GM21423 (cell line): ENCODE measurements at regions not wholly inside any gene's neighbourhood (a gene's known extent, or its start where the extent isn't known, plus 50 kb on each side); places are given as distances from the start of the nearest gene placed in this dataset.
"Not testable (repeated sequence)": the region's sequence is repeated elsewhere in the genome, so short reads cannot be mapped to it uniquely, and the experiment has no call there.

Experiments
- ATAC-seq: cut with Tn5 transposase; IDR thresholded peaks from one replicate; pipeline ENCODE4 v1.9.1; 2021; ENCODE audit warnings: mild to moderate bottlenecking, moderate library complexity; ENCODE audit not compliant: unreplicated experiment

DNA sequence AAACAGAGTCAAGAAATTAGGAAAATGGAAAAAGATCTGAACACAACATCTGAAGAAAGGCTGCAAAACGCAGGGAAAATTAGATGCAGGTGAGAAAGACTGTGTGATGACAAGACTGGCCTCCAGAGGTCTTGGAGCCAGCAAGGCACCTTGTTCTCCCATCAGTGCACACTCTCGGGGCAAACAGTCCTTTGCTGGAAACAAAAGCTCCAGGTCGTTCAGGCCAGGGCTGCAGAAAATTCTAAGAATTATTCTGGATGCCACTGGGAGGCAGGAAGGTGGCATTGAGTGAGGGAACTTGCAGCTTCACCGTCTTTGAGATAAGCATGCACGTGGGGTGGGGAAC lies 219.9 kb upstream of the SSTR4 start:
- no peak for ATAC-seq

DNA sequence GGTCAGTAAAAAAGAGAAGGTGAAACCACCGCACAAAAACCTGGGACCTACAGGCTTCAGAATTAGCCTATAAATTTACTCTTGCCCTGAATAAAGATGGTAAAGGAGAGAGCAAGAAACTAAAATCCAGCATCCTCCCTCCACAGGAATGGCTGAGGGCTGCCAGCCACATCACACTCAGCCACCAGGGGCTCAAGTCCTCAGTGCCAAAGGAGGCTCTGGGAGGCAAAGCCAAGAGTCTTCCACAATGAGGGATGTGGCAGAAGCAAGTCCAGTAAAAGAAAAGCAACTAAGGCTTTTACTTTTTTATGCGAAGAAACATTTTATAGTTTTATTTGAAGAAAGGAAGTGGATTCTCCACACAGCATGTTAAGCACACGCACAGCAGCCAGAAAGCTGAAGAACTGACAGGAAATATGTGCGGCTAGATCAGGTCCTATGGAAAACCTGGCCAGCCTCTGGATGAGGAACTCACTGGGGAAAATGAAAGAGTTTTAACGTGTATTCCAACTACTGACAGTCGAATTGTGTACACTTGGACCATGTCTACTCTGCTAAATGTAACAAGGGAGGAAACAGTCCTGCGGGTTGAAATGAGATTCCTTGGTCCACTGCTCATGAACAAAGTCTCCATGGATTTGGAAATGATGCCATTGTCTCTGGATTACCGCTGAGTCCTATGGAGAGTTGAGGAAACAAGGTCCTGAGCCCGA lies 219.4 kb upstream of the SSTR4 start:
- no peak for ATAC-seq

DNA sequence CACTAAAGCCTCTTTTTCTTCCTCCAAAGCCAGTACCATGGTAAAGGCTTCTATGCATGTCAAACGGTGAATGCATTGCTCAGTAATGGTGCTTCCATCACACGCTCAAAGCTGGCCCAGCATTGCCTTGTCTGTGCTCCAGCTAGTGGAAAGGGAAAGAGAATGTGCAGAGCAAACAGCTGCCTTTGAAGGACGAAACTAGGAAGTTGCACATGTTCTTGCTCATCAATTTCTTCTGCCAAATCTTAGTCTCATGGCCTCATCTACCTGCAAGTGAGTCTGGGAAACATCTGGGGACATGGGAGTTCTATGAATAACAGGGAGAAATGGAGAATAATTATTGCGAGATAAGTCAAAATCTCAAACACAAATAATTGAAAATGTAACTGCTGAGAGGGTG lies 216.5 kb upstream of the SSTR4 start:
- no peak for ATAC-seq

DNA sequence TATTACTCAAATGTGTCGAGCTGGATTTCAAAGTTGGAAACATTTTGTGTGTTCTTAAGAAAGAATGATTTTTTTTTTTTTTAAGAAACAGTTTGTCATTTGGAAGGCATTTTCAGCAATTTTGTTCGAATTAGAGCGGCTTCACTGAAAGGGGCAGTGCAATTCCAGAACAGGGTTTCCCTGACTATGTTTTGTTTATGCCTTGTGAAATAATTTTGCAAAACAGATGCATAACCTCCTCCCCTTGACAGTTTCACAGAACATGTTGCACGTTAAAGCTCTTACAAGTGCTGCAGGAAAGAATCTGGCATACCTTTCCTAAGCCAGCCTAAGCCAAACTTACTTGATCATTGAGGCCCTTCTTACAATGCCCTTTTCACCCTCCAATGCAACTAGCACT lies 216.0 kb upstream of the SSTR4 start:
- no peak for ATAC-seq

DNA sequence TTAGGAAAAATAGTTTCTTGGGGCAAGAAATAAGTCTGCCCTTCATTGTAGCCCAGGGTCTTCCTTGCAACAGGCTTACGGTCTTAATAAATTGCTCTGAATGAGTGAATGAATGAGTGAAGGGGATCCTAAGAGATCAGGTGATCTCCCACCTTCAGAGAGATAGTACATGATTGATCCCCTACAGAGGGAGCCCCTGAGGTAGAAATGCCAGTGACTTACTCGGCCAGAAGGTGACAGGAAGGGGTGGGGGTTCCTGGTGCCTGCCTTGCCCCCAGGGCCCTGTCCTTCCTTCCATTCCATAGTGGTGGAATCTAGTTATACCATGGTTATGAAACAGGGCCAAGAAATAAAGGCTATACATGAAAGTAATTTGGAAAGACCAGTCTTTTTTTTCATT lies 215.3 kb upstream of the SSTR4 start:
- no peak for ATAC-seq

DNA sequence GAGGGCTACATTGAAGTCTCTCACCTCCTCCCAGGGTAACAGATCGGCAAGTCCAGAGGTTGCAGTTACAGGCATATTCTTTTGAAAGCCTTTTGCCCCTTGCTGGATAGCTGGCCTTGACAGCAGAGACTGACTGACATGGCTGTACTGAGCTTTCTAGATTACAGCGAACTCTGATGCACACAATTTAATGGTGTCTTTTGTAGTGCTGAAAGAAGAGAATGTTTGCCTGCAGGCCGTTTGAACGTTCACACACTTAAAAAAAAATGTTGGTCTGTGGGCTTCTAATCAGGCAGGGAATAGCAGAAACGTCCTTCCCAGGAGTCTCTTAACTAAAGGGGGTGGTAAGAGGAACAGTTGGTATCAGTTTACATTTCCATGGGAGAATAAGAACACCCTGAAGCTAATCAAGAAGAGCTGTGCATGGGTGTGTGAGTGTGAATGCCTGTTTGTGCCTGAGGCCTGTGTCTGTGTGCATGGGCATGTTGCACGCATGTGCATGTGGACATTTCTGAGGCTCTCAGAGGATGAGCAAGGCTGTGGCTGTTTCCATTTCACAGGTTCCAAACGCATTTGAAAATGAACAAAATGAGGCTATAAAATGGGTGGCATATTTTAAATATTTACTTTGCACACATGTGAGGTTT lies 213.9 kb upstream of the SSTR4 start:
- no peak for ATAC-seq

DNA sequence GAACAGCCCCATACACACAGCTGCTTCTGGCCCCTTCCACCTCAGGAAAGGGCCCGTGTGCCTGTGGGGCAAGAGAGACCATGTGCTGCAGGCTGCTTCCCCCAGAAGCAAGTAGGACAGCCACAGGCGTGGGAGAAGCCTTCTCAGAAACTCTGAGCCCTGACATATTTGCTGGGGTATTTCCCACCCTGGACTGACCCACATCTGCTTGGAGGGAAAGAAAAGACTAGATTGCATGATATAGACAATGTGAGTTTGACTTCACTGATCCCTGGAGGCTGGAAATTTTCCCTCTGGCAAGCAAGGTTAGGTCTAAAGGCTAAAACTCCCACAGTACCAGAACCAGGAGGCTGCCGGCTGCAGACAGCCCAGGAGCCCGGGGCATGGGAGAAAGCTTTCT lies 213.3 kb upstream of the SSTR4 start:
- no peak for ATAC-seq

DNA sequence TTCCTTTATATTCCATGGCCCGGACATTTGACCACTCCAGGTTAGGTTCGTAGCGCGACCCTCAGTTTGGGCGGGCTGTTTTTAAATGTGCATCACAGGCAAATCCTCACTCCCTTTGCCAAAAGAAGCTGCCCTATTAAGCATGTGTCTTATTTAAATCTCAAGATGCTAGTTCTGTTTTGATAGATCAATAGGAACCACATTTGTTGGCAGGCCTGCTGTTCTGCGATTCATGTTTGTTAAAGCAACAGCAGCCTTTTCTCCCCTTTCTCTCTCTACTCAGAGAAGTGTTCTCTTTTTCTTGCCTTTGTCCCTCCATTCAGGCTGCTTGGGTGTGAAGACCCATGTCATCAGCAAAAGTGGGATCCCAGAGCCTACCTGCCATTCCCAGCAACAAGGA lies 212.0 kb upstream of the SSTR4 start:
- no peak for ATAC-seq

DNA sequence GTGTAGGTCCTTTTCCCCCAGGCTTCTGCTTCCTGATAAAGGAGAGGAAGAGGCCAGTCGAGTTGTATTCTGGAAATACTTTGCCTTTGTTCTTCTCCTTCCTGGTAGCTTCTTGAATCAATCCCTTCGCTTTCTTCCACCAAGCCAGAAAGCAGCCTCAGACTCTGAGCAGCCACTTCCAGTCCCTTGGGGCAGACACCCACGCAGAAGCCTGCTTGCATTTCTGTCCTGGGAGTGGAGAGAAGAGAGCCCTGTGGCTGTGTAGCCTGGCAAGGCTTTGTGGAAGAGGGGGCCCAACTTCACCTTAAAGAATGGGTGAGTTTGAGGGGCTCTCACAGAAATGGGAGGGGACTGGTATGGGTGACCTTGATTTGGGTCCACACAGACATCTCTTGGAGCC lies 211.0 kb upstream of the SSTR4 start:
- no peak for ATAC-seq

DNA sequence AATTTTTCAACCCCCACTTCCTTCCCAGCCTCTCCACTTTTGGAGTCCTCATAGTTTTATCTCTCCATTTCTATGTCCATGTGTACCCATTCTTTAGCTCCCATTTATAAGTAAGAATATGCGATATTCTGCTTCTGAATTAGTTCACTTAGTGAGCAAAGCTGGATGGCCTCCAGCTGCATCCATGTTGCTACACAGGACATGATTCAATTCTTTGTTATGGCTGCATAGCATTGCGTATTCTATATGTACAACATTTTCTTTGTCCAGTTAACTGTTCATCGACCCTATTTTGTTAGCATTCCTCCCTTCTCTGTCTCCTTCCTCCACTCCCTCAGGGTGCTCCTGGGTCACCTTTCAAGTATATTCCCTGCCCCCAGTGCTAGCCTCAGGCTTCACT lies 210.0 kb upstream of the SSTR4 start:
- no peak for ATAC-seq

DNA sequence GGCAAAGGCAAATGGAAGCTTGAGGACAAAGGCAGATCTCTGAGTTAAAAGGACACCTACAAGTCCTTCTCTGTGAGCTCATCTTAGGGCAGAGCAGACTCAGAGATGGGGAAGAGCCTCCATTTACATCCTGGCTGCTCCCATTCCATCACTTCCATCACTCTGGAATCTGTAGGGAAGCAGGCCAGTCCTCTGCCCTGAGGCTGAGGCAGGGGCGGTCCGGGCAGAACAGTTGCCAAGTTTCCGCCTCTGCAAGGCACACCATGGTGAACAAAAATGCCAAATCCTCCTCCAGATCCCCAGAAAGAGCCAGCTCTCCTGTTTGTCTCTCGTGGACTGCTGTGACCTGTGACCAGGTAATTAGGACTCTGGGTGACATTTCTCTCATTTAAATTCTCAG lies 209.6 kb upstream of the SSTR4 start:
- no peak for ATAC-seq

DNA sequence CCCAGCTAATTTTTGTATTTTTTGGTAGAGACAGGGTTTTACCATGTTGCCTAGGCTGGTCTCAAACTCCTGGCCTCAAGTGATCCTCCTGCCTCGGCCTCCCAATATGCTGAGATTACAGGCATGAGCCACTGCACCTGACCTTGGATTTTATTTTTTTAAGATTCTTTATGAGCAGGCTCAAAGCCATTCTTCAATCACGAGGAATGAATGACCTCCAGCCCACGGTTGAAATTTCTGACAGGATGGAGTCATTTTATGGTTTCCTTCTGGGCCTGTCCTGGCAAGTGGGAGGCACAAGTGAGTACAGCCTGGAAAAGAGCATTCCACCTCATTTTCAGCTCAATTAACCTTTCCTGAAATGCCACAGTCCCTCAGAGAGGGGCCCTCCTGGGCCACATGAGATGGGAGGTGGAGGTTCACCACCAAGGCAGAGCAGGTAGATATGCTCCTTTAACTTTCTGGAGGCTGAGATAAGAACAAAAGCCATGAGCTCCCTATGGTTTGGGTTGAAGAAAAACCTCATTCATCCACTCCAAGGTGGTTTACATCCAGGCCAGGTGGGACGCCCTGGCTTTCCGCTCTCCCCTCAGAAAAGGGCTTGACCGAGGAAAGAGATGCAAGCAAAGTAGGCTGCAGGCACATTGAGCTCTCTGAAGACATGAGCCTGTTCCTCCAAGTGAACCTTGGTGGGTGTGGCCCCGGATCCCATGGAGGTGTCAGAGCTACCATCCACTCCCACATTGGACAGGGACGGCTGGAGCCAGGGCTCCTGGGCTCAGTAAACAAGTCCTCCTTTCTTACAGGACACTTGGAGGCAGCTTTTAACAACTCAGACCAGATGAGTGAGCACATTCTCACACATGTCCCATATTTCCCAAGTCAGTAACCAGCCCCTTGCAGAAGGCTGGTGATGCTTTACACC lies 208.5 kb upstream of the SSTR4 start:
- no peak for ATAC-seq

DNA sequence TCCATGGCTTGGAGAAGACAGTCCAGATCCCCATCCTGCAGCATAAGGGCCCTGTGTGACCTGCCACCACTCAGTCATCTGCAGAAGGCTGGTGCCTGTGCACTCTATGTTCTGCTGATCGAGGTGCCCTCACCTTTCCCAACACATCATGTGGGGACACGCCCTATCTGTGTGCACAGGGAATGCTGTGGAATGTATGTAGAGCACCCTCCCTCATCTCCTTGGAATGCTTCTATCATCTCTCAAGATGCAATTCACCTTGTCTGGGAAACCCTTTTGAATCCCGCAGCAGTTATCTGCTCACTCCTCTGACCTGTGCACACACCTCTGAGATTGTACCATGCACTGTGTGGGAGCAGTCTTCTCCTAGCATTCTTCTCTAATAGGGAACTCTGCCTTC lies 207.2 kb upstream of the SSTR4 start:
- ATAC-seq, result no peak

DNA sequence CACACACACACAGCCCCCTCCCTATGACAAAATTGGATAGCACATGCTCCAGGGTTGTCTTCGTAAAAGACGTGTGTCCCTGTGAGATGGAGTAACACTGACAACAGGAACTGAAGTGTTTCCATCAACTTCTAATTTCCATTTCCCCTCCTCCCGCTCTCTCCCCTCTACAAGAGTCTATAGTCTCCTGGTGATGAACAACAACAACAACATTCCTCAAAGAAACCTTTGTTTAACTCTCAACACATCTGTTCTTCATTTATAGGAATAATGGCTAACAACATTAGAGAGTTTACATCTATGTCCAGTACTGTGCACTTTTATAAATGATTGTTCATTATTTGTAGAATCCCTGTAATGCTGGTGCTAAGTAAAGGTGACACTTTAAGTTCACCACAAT lies 205.8 kb upstream of the SSTR4 start:
- ATAC-seq, result no peak

DNA sequence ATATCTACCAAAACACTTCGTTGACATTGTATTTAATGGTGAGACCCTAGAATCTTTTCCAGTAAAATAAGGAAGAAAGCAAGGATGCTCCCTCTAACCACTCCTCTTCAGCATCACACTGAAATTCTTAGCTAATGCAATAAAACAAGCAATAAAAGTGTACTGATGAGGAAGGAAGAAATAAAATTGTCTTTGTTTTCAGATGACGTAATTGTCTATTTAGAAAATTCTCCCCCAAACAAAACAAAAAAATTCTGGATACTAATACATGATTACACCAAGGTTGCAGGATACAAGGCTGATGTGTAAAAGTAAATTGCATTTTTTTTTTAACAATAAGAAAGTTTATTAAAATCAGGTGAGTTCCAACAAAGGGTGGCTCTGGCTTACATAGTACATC lies 205.0 kb upstream of the SSTR4 start:
- no peak for ATAC-seq

DNA sequence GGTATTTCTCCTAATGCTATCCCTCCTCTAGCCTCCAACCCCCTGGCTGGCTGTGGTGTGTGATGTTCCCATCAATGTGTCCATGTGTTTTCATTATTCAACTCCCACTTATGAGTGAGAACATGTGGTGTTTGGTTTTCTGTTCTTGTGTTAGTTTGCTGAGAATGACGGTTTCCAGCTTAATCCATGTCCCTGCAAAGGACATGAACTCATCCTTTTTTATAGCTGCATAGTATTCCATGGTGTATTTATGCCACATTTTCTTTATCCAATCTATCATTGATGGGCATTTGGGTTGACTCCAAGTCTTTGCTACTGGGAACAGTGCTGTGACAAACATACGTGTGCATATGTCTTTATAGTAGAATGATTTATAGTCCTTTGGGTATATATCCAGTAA lies 204.4 kb upstream of the SSTR4 start:
- not testable (repeated sequence) for ATAC-seq

DNA sequence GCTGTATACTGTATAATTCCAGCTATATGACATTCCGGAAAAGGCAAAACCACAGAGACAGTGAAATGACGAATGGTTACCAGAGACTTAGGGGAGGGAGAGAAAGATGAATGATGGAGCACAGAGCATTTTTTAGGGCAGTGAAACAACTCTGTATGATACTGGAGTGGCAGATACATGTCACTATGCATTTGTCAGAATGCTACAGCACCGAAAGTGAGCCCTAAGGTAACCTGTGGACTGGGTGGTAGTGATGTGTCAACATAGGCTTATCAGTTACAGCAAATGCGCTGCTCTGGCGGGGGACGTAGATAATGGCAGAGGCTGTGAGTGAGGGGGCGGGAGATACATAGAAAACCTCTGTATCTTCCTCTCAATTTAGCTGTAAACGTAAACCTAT lies 201.3 kb upstream of the SSTR4 start:
- ATAC-seq, result no peak

DNA sequence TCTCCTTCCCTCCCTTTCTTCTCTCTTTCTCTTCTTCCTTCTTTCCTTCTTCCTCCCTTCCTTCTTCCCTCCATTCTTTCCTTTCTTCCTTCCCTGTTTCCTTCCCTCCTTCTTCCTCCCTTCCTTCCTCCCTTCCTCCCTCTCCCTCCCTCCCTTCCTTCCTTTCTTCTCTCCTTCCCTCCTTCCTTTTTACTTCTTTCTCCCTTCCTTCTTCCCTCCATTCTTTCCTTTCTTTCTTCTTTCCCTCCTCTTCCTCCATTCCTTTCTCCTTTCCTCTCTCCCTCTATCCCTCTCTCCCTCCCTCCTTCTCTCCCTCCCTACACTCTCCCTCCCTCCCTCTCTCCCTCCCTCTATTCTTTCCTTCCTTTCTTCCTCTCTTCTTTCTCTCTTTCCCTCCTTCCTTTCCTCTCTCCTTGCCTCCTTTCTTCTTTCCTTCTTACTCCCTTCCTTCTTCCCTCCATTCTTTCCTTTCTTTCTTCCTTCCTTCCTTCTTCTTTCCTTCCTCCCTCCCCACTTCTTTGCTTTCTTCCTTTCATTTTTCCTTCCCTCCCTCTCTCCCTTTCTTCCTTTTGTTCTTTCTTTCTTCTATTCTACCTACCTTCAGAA lies 200.4 kb upstream of the SSTR4 start:
- ATAC-seq, result no peak

DNA sequence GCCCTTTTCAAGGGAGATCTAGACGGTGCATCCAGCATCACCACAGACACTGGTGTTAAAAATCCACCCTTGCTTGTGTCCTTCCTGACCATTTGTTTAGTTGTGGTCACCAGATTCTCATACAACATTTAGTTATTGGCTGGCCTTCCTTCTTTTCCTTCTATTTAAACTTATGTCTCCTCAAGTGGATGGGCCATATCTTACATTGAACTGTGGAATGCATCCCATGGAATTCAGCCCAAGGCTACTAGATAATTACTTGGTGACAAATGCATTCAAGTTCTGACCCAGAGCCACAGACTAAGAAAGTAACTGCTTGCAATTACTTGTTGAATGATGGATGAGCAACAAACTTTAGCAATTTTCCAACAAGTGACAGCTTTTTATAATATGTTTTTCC lies 198.9 kb upstream of the SSTR4 start:
- ATAC-seq, result no peak

DNA sequence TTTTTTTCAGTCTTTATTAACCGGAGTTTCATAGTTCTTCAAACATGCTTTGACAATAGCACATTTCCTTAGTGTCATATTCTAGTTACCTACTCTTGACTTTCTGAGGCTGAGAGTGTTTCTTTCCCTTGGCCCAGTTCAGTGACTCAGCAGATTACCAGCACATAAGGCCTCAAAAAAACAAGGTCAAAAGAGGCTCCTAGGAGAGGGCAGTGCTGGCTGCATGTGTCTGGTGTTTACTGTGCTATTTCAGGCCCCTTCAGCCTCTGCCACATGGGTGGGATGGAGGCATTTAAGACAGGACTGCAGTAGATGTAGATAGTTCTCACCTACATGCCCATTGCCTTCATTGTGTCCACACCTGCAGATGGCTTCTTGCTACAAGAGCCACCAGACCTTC lies 198.2 kb upstream of the SSTR4 start:
- ATAC-seq, result no peak

DNA sequence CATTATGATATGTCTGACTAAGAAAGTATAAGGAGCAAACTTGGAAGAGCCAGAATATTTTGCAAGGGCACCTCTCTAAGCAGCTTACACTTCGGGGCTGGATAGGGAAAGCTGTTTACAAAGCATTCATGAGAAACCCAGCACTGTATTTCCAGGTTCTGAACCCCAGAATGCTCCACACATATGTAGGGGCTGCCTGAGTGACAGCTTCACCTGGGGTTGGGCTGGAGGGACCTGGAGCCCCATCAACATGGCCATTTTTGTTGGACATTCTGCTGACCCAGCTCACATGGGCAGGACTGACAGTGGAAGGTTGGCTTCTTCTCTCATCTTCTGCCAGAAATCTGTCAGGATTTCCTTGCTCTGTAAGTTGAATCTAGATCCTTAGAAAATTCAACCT lies 197.1 kb upstream of the SSTR4 start:
- ATAC-seq, result no peak

DNA sequence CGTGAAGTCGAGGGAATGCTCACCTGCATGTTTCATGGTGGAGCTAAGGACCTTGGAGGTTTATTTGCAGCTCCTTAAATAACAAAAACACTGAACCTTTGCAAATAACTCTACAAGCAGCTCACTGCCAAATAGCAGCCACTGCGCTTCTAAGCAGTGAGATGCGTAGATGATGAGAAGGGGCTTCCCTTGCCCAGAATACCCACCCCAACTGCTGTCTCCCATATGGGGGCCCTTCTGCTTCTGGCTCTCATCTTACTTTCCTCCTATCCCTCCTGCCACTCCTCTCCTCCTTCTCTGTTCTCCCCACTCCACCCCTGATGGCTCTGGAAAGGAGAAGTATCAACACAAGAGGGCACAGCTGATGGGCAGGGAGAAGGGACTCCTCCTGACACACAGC lies 193.3 kb upstream of the SSTR4 start:
- no peak for ATAC-seq
